ENCODE measurements at regions not wholly inside any gene's neighbourhood (a gene's known extent, or its start where the extent isn't known, plus 50 kb on each side); places are given as distances from the start of the nearest gene placed in this dataset.

- TF ChIP-seq POLR2AphosphoS5 (IDR thresholded peaks at IDR 0.05): no peak
- TF ChIP-seq, protein P1, sequence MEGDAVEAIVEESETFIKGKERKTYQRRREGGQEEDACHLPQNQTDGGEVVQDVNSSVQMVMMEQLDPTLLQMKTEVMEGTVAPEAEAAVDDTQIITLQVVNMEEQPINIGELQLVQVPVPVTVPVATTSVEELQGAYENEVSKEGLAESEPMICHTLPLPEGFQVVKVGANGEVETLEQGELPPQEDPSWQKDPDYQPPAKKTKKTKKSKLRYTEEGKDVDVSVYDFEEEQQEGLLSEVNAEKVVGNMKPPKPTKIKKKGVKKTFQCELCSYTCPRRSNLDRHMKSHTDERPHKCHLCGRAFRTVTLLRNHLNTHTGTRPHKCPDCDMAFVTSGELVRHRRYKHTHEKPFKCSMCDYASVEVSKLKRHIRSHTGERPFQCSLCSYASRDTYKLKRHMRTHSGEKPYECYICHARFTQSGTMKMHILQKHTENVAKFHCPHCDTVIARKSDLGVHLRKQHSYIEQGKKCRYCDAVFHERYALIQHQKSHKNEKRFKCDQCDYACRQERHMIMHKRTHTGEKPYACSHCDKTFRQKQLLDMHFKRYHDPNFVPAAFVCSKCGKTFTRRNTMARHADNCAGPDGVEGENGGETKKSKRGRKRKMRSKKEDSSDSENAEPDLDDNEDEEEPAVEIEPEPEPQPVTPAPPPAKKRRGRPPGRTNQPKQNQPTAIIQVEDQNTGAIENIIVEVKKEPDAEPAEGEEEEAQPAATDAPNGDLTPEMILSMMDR (IDR thresholded peaks at IDR 0.05 in 8 of 11, conservative IDR thresholded peaks at IDR 0.05 in 3 of 11): no peak
- TF ChIP-seq POLR2A (IDR thresholded peaks at IDR 0.05): no peak
Observed at GRCh38 chr5:32494827-32495226, 50.3 kb upstream of the ZFR start.
